GM19328 (cell line): ENCODE measurements at regions not wholly inside any gene's neighbourhood (a gene's known extent, or its start where the extent isn't known, plus 50 kb on each side); places are given as distances from the start of the nearest gene placed in this dataset.

Experiments
- ATAC-seq: cut with Tn5 transposase; IDR thresholded peaks from one replicate; pipeline ENCODE4 v1.9.1; 2021; ENCODE audit warnings: mild to moderate bottlenecking, moderate library complexity; ENCODE audit not compliant: unreplicated experiment

- no peak for ATAC-seq
Observed at GRCh38 chr12:107318806-107319532, 225.6 kb upstream of the CRY1 start.

- no peak for ATAC-seq
Observed at GRCh38 chr12:107319533-107320032, 226.2 kb upstream of the CRY1 start.

- ATAC-seq, result no peak
Observed at GRCh38 chr12:107320033-107320928, 226.9 kb upstream of the CRY1 start.

GRCh38 chr12:107320929-107321631 lies 227.7 kb upstream of the CRY1 start:
- no peak for ATAC-seq

DNA sequence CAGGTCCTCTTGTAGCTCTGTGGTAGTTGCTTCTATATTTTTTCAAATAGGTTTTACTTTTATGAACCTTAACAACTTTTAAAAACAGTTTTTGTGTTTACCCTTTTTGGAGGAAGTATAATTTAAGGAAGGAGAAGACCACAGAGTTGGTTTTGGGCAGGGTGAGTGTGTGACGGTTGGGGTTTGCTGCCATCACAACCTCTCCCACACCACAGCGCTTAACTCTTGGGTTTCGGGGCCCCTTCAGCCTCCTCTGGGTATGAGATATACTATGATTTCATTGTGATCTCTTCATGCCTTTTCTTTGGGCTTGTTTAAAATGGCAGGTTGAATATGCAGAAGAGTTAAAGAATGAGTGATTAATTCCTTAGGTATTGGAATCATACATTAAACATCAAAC lies 228.7 kb upstream of the CRY1 start:
- ATAC-seq, result no peak

GRCh38 chr12:107325075-107325608 lies 231.8 kb upstream of the CRY1 start:
- ATAC-seq, result no peak

- ATAC-seq, result no peak
Observed at GRCh38 chr12:107326237-107326636, 232.9 kb upstream of the CRY1 start.

DNA sequence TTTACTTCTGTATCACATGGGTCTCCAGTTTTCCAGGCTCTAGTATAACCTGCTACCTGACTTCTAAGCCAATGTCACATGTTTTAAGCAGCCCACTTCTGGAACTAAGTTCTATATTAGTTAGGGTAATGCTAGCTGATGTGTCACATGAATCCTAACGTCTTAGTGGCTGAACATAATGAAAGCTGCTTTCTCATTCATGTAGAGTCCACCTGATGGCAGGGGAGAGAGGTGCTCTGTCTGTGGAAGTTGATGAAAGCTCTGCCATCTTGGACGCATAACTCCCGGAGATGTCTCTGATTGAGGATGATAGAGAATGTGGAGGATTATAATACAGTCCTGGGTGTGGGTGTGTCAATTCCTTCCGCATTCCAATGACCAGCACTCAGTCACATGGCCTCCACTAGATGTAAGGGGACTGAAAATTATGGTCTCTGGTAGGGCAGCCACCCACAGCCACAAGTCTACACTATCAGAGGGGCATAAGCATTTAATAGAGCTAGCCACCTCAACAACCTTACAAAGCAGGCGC lies 234.4 kb upstream of the CRY1 start:
- no peak for ATAC-seq

GRCh38 chr12:107328442-107329133 lies 235.2 kb upstream of the CRY1 start:
- no peak for ATAC-seq

GRCh38 chr12:107329569-107330324 lies 236.4 kb upstream of the CRY1 start:
- no peak for ATAC-seq

GRCh38 chr12:107330831-107331431 lies 237.6 kb upstream of the CRY1 start:
- ATAC-seq, result no peak

DNA sequence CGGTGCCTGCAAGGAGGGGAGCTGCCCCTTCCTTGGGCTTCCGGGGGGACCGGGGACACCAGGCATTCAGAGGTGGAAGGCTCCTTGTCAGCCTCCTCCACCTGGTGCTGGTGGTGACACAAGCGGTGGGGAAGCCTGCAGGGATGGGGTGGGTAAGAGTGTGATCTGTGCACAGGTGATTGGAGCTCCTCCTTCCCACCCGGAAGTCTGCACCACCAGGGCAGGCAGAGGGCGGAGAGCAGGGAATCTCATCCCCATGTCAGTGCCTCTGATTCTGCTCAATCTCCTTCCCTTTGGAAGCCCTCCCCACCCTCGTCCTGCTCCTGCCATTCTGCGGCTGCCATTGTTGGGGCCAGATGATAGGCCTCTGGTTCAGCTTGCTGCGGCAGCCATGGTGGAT lies 238.1 kb upstream of the CRY1 start:
- no peak for ATAC-seq

DNA sequence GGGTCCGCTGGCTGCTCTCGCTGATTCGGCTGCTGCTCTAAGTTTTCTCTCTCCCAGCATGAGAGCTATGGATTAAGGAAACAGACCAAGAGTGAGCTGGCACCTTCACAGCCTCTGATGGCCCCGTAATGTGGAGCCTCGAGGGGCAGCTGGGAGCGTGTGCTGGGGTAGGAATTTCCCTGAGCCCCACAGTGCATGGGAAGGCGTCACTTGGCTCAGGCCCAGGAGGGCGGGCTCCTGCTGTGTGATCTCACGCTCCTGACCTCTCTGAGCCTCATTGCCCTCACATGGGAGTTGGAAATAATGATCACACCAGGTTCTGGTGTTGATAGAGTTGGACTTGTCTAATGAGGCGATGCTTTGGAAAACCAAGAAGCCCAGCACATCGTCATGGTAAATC lies 238.6 kb upstream of the CRY1 start:
- no peak for ATAC-seq

DNA sequence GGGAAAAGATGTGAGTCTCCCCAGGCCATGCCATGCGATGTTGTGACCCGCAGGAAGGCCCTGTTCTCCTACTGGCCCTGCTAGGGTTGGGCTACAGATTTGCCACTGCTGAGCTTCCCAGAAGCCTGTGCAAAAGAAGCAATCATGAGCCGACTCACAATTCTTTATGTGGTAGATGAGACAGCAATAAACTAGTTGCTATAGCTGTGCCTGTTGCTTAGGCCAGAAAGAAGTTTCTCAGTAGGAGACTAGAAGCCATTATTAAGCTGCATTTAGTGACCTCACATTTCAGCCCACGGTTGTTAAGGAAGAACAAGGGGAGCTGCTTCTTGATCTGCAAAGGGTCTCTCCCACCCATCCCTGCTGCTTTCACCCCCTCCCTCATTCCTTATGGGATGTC lies 239.4 kb upstream of the CRY1 start:
- no peak for ATAC-seq

- no peak for ATAC-seq
Observed at GRCh38 chr12:107335802-107336570, 242.6 kb upstream of the CRY1 start.

DNA sequence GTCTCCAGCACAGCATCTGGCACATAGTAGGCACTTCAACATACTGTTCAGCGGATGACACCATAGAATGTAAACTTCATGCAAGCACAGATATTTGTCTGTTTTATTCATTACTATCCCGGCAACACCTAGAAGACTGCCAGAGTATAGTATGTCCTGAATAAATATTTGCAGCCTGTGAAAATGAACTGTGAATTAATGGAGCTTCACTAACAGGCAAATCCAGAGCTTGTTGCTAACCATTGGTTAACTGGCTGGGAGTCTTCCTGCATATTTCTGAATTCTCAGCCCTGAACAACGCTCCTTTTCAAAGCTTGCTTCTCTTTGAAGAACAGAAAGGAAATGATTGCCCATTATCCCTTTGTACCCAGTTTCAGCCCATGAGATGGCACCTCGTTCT lies 243.3 kb upstream of the CRY1 start:
- no peak for ATAC-seq

GRCh38 chr12:107337346-107338095 lies 244.2 kb upstream of the CRY1 start:
- no peak for ATAC-seq

DNA sequence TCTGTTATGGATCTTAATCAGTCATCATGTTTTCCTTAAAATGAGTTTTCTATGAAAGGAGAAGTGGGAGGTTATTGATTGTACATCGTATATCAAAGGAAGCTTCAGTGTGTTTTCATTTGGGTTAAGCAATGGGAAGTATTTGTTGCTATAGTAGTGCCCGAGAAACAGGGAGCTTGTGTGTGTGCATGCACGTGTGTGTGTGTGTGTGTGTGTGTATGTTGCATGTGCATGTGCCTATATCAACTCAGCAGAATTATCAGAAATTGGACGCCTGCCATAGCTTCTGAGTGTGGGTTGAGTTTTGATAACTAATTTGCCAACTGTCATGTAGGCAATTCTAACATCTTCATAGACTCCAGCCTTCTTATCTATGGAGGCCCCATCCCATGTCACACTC lies 246.1 kb upstream of the CRY1 start:
- ATAC-seq, result no peak
